ENCODE measurements at regions not wholly inside any gene's neighbourhood (a gene's known extent, or its start where the extent isn't known, plus 50 kb on each side); places are given as distances from the start of the nearest gene placed in this dataset.
"Not testable (repeated sequence)": the region's sequence is repeated elsewhere in the genome, so short reads cannot be mapped to it uniquely, and the experiment has no call there.

- no peak for DNase-seq (ENCODE audit: low read depth in 2 of 2)
Observed at GRCh38 chr7:85447004-85447403, 260.1 kb upstream of the SEMA3D start.

- no peak for DNase-seq (ENCODE audit: low read depth in 2 of 2)
Observed at GRCh38 chr7:85426487-85426960, 239.7 kb upstream of the SEMA3D start.

GRCh38 chr7:85424298-85424697 lies 237.4 kb upstream of the SEMA3D start:
- DNase-seq (ENCODE audit: low read depth in 2 of 2), result no peak

GRCh38 chr7:85423209-85423895 lies 236.5 kb upstream of the SEMA3D start:
- no peak for DNase-seq (ENCODE audit: low read depth in 2 of 2)

GRCh38 chr7:85415743-85416142 lies 228.9 kb upstream of the SEMA3D start:
- DNase-seq (ENCODE audit: low read depth in 2 of 2), result no peak

- DNase-seq (ENCODE audit: low read depth in 2 of 2), result no peak
Observed at GRCh38 chr7:85413718-85414117, 226.9 kb upstream of the SEMA3D start.

- DNase-seq (ENCODE audit: low read depth in 2 of 2), result no peak
Observed at GRCh38 chr7:85412912-85413311, 226.1 kb upstream of the SEMA3D start.

GRCh38 chr7:85407391-85407790 lies 220.5 kb upstream of the SEMA3D start:
- DNase-seq (ENCODE audit: low read depth in 2 of 2), result no peak

- no peak for DNase-seq (ENCODE audit: low read depth in 2 of 2)
Observed at GRCh38 chr7:85405016-85405902, 218.4 kb upstream of the SEMA3D start.

GRCh38 chr7:85396676-85397075 lies 209.8 kb upstream of the SEMA3D start:
- DNase-seq (ENCODE audit: low read depth in 2 of 2), result no peak

GRCh38 chr7:85392789-85393188 lies 205.9 kb upstream of the SEMA3D start:
- no peak for DNase-seq (ENCODE audit: low read depth in 2 of 2)

GRCh38 chr7:85392326-85392725 lies 205.5 kb upstream of the SEMA3D start:
- no peak for DNase-seq (ENCODE audit: low read depth in 2 of 2)

- DNase-seq (ENCODE audit: low read depth in 2 of 2), result no peak
Observed at GRCh38 chr7:85386460-85386859, 199.6 kb upstream of the SEMA3D start.

GRCh38 chr7:85384392-85384791 lies 197.5 kb upstream of the SEMA3D start:
- no peak for DNase-seq (ENCODE audit: low read depth in 2 of 2)

- DNase-seq (ENCODE audit: low read depth in 2 of 2), result no peak
Observed at GRCh38 chr7:85381212-85381611, 194.4 kb upstream of the SEMA3D start.

GRCh38 chr7:85376589-85376988 lies 189.7 kb upstream of the SEMA3D start:
- DNase-seq (ENCODE audit: low read depth in 2 of 2), result no peak

- no peak for DNase-seq (ENCODE audit: low read depth in 2 of 2)
Observed at GRCh38 chr7:85356916-85357315, 170.1 kb upstream of the SEMA3D start.

GRCh38 chr7:85343484-85343883 lies 156.6 kb upstream of the SEMA3D start:
- no peak for DNase-seq (ENCODE audit: low read depth in 2 of 2)

GRCh38 chr7:85342781-85343180 lies 155.9 kb upstream of the SEMA3D start:
- DNase-seq (ENCODE audit: low read depth in 2 of 2), result no peak

GRCh38 chr7:85341973-85342372 lies 155.1 kb upstream of the SEMA3D start:
- no peak for DNase-seq (ENCODE audit: low read depth in 2 of 2)

- no peak for DNase-seq (ENCODE audit: low read depth in 2 of 2)
Observed at GRCh38 chr7:85341121-85341520, 154.3 kb upstream of the SEMA3D start.

GRCh38 chr7:85336086-85336485 lies 149.2 kb upstream of the SEMA3D start:
- no peak for DNase-seq (ENCODE audit: low read depth in 2 of 2)

GRCh38 chr7:85335113-85335512 lies 148.3 kb upstream of the SEMA3D start:
- not testable (repeated sequence) for DNase-seq (ENCODE audit: low read depth in 2 of 2)

Measured in stimulated activated CD8-positive, alpha-beta memory T cell treated with anti-CD3 and anti-CD28 coated beads, Interleukin-2, amount 100 ng/mL, for 48 hours (primary cell).